ENCODE measurements at regions not wholly inside any gene's neighbourhood (a gene's known extent, or its start where the extent isn't known, plus 50 kb on each side); places are given as distances from the start of the nearest gene placed in this dataset.
"Not testable (repeated sequence)": the region's sequence is repeated elsewhere in the genome, so short reads cannot be mapped to it uniquely, and the experiment has no call there.

GRCh38 chr10:33833566-33833965, 499.1 kb upstream of the NRP1 start:
- no peak for DNase-seq (ENCODE audit: low read depth)
- no peak overlapping the region for H3K4me3 ChIP-seq (ENCODE audit: control insufficient read depth, low read depth, low read length)
- TF ChIP-seq CTCF (IDR thresholded peaks at IDR 0.05; ENCODE audit: control insufficient read depth, insufficient read depth, low read depth, low read length, missing control alignments), result no peak

- DNase-seq (ENCODE audit: low read depth), result no peak
- H3K4me3 ChIP-seq (ENCODE audit: control insufficient read depth, low read depth, low read length), result no peak overlapping the region
- no peak for TF ChIP-seq CTCF (IDR thresholded peaks at IDR 0.05; ENCODE audit: control insufficient read depth, insufficient read depth, low read depth, low read length, missing control alignments)
Observed at GRCh38 chr10:33832124-33832787, 497.8 kb upstream of the NRP1 start.

- no peak for DNase-seq (ENCODE audit: low read depth)
- no peak overlapping the region for H3K4me3 ChIP-seq (ENCODE audit: control insufficient read depth, low read depth, low read length)
- TF ChIP-seq CTCF (IDR thresholded peaks at IDR 0.05; ENCODE audit: control insufficient read depth, insufficient read depth, low read depth, low read length, missing control alignments), result no peak
Observed at GRCh38 chr10:33831591-33831990, 497.1 kb upstream of the NRP1 start.

- DNase-seq (ENCODE audit: low read depth); H3K4me3 ChIP-seq (ENCODE audit: control insufficient read depth, low read depth, low read length): not testable (repeated sequence)
Observed at GRCh38 chr10:33829899-33830298, 495.4 kb upstream of the NRP1 start.

- no peak overlapping the region for H3K4me3 ChIP-seq (ENCODE audit: control insufficient read depth, low read depth, low read length)
- TF ChIP-seq CTCF (IDR thresholded peaks at IDR 0.05; ENCODE audit: control insufficient read depth, insufficient read depth, low read depth, low read length, missing control alignments), result no peak
- no peak for DNase-seq (ENCODE audit: low read depth)
Observed at GRCh38 chr10:33828592-33828991, 494.1 kb upstream of the NRP1 start.

- H3K4me3 ChIP-seq (ENCODE audit: control insufficient read depth, low read depth, low read length), result no peak overlapping the region
- DNase-seq (ENCODE audit: low read depth), result no peak
- no peak for TF ChIP-seq CTCF (IDR thresholded peaks at IDR 0.05; ENCODE audit: control insufficient read depth, insufficient read depth, low read depth, low read length, missing control alignments)
Observed at GRCh38 chr10:33826186-33826585, 491.7 kb upstream of the NRP1 start.

- no peak for TF ChIP-seq CTCF (IDR thresholded peaks at IDR 0.05; ENCODE audit: control insufficient read depth, insufficient read depth, low read depth, low read length, missing control alignments)
- no peak overlapping the region for H3K4me3 ChIP-seq (ENCODE audit: control insufficient read depth, low read depth, low read length)
- no peak for DNase-seq (ENCODE audit: low read depth)
Observed at GRCh38 chr10:33822774-33823173, 488.3 kb upstream of the NRP1 start.

Data from AG09309 (cell line).